GM23248 (cell line): ENCODE measurements at regions not wholly inside any gene's neighbourhood (a gene's known extent, or its start where the extent isn't known, plus 50 kb on each side); places are given as distances from the start of the nearest gene placed in this dataset.

ENCODE experiments used
- DNase-seq: peaks from one replicate; pipeline ENCODE4 v3.0.0-alpha.2; 2015
- H2AFZ ChIP-seq: fragments of 200-600 bp; sonication (generic); 2 replicates; pipeline ENCODE4 v1.6.1; 2016; ENCODE audit warnings: antibody characterized with exemption
- H3F3A ChIP-seq: fragments of 200-600 bp; sonication (generic); 2 replicates; pipeline ENCODE4 v1.6.1; 2016; ENCODE audit warnings: mild to moderate bottlenecking, antibody characterized with exemption, mixed run types; ENCODE audit not compliant: insufficient read depth
- H3K27ac ChIP-seq: fragments of 200-600 bp; sonication (generic); 2 replicates; pipeline ENCODE4 v1.5.1; 2016; ENCODE audit warnings: mild to moderate bottlenecking
- H3K27me3 ChIP-seq: fragments of 200-600 bp; sonication (generic); replicated peaks from 2 replicates; pipeline ENCODE4 v1.6.1; 2016; ENCODE audit warnings: mild to moderate bottlenecking; ENCODE audit not compliant: insufficient read depth
- H3K36me3 ChIP-seq: fragments of 200-600 bp; sonication (generic); 2 replicates; pipeline ENCODE4 v1.6.1; 2016; ENCODE audit warnings: low read depth, mild to moderate bottlenecking
- H3K4me1 ChIP-seq: fragments of 200-600 bp; sonication (generic); 2 replicates; pipeline ENCODE4 v1.6.1; 2016; ENCODE audit warnings: mild to moderate bottlenecking; ENCODE audit not compliant: insufficient read depth
- H3K4me2 ChIP-seq: fragments of 200-600 bp; sonication (generic); one replicate; pipeline ENCODE4 v1.6.1; 2016; ENCODE audit warnings: mild to moderate bottlenecking; ENCODE audit not compliant: unreplicated experiment
- H3K4me3 ChIP-seq: fragments of 200-600 bp; sonication (generic); 2 replicates; pipeline ENCODE4 v1.5.1; 2016; ENCODE audit warnings: mild to moderate bottlenecking
- H3K79me2 ChIP-seq: fragments of 200-600 bp; sonication (generic); 2 replicates; pipeline ENCODE4 v1.6.1; 2016; ENCODE audit warnings: mild to moderate bottlenecking; ENCODE audit not compliant: insufficient read depth
- H3K9ac ChIP-seq: fragments of 200-600 bp; sonication (generic); 2 replicates; pipeline ENCODE4 v1.6.1; 2016; ENCODE audit warnings: mild to moderate bottlenecking
- H3K9me2 ChIP-seq: fragments of 200-600 bp; sonication (generic); 2 replicates; pipeline ENCODE4 v1.6.1; 2016; ENCODE audit warnings: mixed run types, mild to moderate bottlenecking, moderate library complexity; ENCODE audit not compliant: insufficient read depth
- H3K9me3 ChIP-seq: fragments of 200-600 bp; sonication (generic); one replicate; pipeline ENCODE4 v1.6.1; 2017; ENCODE audit warnings: low read depth
- H4K20me1 ChIP-seq: fragments of 200-600 bp; sonication (generic); 2 replicates; pipeline ENCODE4 v1.6.0; 2016; ENCODE audit not compliant: insufficient read depth
- EZH2 ChIP-seq: fragments of 200-600 bp; sonication (generic); IDR thresholded peaks from 2 replicates; pipeline ENCODE4 v1.6.1; 2018; ENCODE audit warnings: antibody characterized with exemption, mild to moderate bottlenecking; ENCODE audit not compliant: insufficient read depth, poor library complexity, severe bottlenecking
- EZH2phosphoT487 ChIP-seq: fragments of 200-600 bp; sonication (generic); IDR thresholded peaks from 2 replicates; pipeline ENCODE4 v1.6.1; 2018; ENCODE audit warnings: antibody characterized with exemption, moderate library complexity, mild to moderate bottlenecking, low read depth; ENCODE audit not compliant: insufficient read depth
- WGBS, 2 experiments: methylation state at CpG; one replicate each; pipeline ENCODE4 v1.1.6; 2015 to 2017; ENCODE audit warnings: low lambda C conversion rate in 2 of 2, low coverage in 1 of 2; ENCODE audit errors: missing lambda C conversion rate in 2 of 2; 5-methylcytosine and 5-hydroxymethylcytosine counted together
- in situ Hi-C: fragments of 300-500 bp; cut with MboI; formaldehyde crosslinking; loops from 2 replicates; pipeline ENCODE4 v1.15.0; 2020

DNA sequence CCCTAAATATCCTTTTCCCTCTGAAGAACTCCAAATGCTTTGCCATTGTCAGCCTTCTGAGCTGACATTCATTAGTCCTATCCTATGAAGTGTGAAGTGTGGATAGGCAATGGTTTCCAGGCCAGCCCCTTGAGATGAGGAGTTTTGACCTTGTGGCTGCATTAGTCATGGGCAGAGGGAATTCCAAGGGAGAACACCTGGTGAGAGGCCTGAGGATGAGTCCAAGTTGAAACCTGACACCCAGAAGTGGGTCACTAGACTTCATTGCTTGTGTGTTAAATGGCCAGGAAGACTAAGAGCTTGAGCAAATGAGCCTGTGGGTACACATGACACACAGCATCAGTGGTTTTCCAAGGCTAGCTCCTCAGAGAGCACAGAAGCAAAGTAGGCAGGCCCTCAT, 260.8 kb downstream of the SKAP2 start:
- in situ Hi-C loops, result no loop called here
- no peaks in the 10 kb centered on the region for H3K4me1 ChIP-seq
- H3K4me2 ChIP-seq, result no peak overlapping the region
- H3K9me3 ChIP-seq, result no peaks in the 10 kb centered on the region
- no peaks in the 10 kb centered on the region for H3K9me2 ChIP-seq
- no peaks in the 10 kb centered on the region for H3K79me2 ChIP-seq
- no peak overlapping the region for H3K4me3 ChIP-seq
- H3K27me3 ChIP-seq, result peaks cover 18% of the 10 kb centered on the region
- no peaks in the 10 kb centered on the region for H4K20me1 ChIP-seq
- H3K27ac ChIP-seq, result no peak overlapping the region
- H3F3A ChIP-seq, result no peaks in the 10 kb centered on the region
- H3K9ac ChIP-seq, result no peak overlapping the region
- no peak for DNase-seq
- H3K36me3 ChIP-seq, result no peaks in the 10 kb centered on the region
- no peak for TF ChIP-seq EZH2
- no peak for TF ChIP-seq EZH2phosphoT487
- no peak overlapping the region for H2AFZ ChIP-seq

DNA sequence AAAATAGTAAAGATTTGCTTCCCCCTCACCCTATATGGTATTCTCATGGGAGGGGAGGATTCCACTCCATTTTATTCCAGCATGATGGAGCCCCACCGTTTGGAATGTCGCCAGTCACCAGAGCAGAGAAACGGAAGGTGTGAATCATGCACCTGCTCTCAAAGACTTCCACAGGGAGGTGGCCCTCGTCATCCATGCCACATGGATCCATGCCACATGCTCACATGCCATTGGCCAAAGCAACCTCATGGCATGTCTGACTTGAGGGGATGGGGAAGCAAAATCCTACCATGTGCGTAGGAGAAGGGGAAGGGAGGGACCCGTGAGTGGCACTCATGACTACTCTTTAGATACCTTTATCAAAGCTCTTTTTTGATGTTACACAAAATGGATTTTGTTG, 256.0 kb downstream of the SKAP2 start:
- Histone ChIP-seq H3K9me3 (no peaks in the 10 kb centered on the region), H3K4me2 (no peak overlapping the region), H3K27ac (no peak overlapping the region), H3K79me2 (no peaks in the 10 kb centered on the region), H4K20me1 (no peaks in the 10 kb centered on the region), H3K9me2 (no peaks in the 10 kb centered on the region), H3K4me3 (no peak overlapping the region), H3F3A (no peaks in the 10 kb centered on the region), H2AFZ (no peak overlapping the region), H3K4me1 (no peaks in the 10 kb centered on the region), H3K27me3 (peaks cover 11% of the 10 kb centered on the region), H3K36me3 (no peaks in the 10 kb centered on the region), H3K9ac (no peak overlapping the region)
- no peak for DNase-seq
- TF ChIP-seq EZH2phosphoT487 (no peak), EZH2 (no peak)
- 61 to 66% methylated on average over 6 of the region's 6 CpGs for WGBS, 2 experiments
- in situ Hi-C loops, result no loop called here

DNA sequence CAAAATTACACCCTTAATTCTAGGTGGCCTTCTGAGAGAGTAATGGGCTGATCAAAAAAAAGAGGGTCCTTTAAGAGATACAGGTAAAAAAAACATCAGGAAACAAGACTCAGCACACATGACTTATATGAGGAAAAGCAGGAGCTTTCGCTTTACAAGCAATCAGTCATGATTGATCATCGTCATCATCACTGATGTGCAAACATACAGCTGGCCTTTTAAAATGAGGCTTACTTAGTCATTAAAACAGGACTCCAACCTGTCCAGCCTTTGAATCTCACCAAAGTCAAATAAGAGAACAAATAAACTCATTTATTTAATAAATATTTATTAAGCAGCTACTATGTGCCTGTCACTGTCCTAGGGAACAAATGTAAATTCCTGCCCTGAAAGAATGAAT, 255.3 kb downstream of the SKAP2 start:
- 35 to 50% methylated on average over 2 of the region's 2 CpGs for WGBS, 2 experiments
- DNase-seq, result no peak
- Histone ChIP-seq H2AFZ (no peak overlapping the region), H3K9ac (no peak overlapping the region), H3K27ac (no peak overlapping the region), H3K79me2 (no peaks in the 10 kb centered on the region), H3K4me1 (no peaks in the 10 kb centered on the region), H3K9me2 (no peaks in the 10 kb centered on the region), H3K36me3 (no peaks in the 10 kb centered on the region), H3F3A (no peaks in the 10 kb centered on the region), H3K4me2 (no peak overlapping the region), H3K4me3 (no peak overlapping the region), H3K9me3 (no peaks in the 10 kb centered on the region), H3K27me3 (peaks cover 11% of the 10 kb centered on the region), H4K20me1 (no peaks in the 10 kb centered on the region)
- TF ChIP-seq EZH2phosphoT487 (no peak), EZH2 (no peak)
- in situ Hi-C loops, result no loop called here

DNA sequence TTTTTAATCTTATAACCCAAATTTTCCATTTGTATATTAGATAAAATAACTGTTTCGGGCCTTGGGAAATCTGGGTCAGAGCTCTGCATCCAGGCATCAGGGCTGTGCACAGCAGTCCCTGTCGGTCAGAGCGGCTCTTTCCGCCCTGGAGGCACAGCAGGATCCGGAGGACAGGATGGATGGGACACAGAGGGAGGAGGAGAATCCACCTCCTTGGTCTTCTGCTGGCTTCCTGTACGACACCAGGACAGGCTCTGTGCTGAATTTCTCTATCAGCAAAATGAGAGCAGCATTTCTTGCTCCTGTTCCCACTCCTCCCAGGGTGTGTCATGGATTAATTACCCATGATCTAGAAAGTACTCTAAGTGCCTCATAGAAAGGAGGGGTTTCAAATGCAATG, 254.9 kb downstream of the SKAP2 start:
- Histone ChIP-seq H3K79me2 (no peaks in the 10 kb centered on the region), H2AFZ (no peak overlapping the region), H3K9me2 (no peaks in the 10 kb centered on the region), H3K27me3 (peaks cover 11% of the 10 kb centered on the region; the same call in 1 of the 2 replicates), H3K27ac (no peak overlapping the region), H3K4me2 (no peak overlapping the region), H3K4me1 (no peaks in the 10 kb centered on the region), H3K9ac (no peak overlapping the region), H3K36me3 (no peaks in the 10 kb centered on the region), H3K4me3 (no peak overlapping the region), H3F3A (no peaks in the 10 kb centered on the region), H4K20me1 (no peaks in the 10 kb centered on the region), H3K9me3 (no peaks in the 10 kb centered on the region)
- TF ChIP-seq EZH2phosphoT487, result no peak
- no peak for TF ChIP-seq EZH2
- WGBS, 2 experiments, result 50 to 57% methylated on average over 6 of the region's 6 CpGs
- no peak for DNase-seq
- in situ Hi-C loops, result no loop called here

DNA sequence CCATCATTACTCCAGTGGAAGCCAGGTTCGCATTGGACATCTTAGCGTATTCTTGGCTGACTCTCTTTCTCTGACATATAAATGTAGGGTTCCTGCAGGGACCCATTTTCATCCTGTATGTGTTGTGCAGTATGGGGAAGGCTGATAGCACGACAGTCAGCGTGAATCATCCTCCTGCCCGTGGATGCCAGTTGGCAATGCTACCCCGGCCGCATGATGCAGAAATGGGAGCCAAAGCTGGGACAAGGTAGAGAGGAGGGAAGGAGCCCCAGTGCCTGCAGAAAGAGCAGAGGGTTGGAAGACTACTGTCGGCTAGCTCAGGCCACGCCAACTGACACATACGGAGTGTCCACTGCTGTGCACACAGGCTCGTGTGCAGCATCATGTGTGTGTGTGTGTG, 251.6 kb downstream of the SKAP2 start:
- Histone ChIP-seq H3F3A (no peaks in the 10 kb centered on the region), H3K36me3 (no peaks in the 10 kb centered on the region), H3K9me3 (no peaks in the 10 kb centered on the region), H4K20me1 (no peaks in the 10 kb centered on the region), H3K4me3 (no peak overlapping the region), H2AFZ (no peak overlapping the region), H3K4me1 (no peaks in the 10 kb centered on the region), H3K79me2 (no peaks in the 10 kb centered on the region), H3K9me2 (no peaks in the 10 kb centered on the region), H3K4me2 (no peak overlapping the region), H3K27ac (no peak overlapping the region), H3K27me3 (no peaks in the 10 kb centered on the region), H3K9ac (no peak overlapping the region)
- in situ Hi-C loops, result no loop called here
- peak; percentile 9 for DNase-seq
- TF ChIP-seq EZH2phosphoT487, result no peak
- TF ChIP-seq EZH2, result no peak
- WGBS, 2 experiments, result 49 to 57% methylated on average over 11 of the region's 11 CpGs
